ENCODE measurements at regions not wholly inside any gene's neighbourhood (a gene's known extent, or its start where the extent isn't known, plus 50 kb on each side); places are given as distances from the start of the nearest gene placed in this dataset.

DNA sequence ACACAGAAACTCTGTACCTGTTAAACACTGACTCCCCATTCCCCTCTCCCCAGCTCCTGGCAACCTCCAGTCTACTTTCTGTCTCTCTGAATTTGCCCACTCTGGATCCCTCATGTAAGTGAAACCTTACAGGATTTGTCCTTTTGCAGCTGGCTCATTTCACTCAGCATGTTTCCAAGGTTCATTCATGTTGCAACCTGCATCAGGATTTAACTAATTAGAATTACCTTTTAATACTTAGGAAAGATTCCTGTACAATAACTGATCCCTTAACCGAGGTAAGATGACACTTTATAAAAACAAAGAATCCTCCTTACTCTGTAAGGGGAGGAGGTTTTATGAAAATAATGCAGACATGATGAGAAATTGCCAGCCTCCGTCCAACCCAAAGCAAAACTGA lies 113.1 kb upstream of the MTHFD1L start:
- no peak for DNase-seq
- Histone ChIP-seq H3K79me2 (ENCODE audit: low read depth) (no peaks in the 10 kb centered on the region), H3F3A (ENCODE audit: insufficient read depth, low read depth) (no peaks in the 10 kb centered on the region), H3K9me3 (ENCODE audit: insufficient read depth, low read depth) (no peaks in the 10 kb centered on the region), H3K9me2 (ENCODE audit: insufficient read depth) (no peaks in the 10 kb centered on the region), H3K36me3 (ENCODE audit: low read depth) (no peaks in the 10 kb centered on the region), H3K4me1 (replicated peaks; ENCODE audit: insufficient read depth) (peaks cover 22% of the 10 kb centered on the region), H3K4me2 (no peak overlapping the region), H2AFZ (no peak overlapping the region), H3K4me3 (no peak overlapping the region), H4K20me1 (ENCODE audit: insufficient read depth) (no peaks in the 10 kb centered on the region), H3K27ac (no peak overlapping the region), H3K27me3 (ENCODE audit: insufficient read depth, low read depth) (no peaks in the 10 kb centered on the region)
- CTCF ChIA-PET, result no interaction called here
- intact Hi-C loops (cut with micrococcal nuclease; ENCODE audit: unreplicated experiment), result no loop called here
- POLR2A ChIA-PET (ENCODE audit: unreplicated experiment), result interaction anchor here (0.6 kb wide), 1 partner anchor 223 kb away, joined by 3 read pairs; no protein-coding TSS in a partner anchor
- BruUV-seq (replicated peaks), result no TSS peak
- TF ChIP-seq, protein P1, sequence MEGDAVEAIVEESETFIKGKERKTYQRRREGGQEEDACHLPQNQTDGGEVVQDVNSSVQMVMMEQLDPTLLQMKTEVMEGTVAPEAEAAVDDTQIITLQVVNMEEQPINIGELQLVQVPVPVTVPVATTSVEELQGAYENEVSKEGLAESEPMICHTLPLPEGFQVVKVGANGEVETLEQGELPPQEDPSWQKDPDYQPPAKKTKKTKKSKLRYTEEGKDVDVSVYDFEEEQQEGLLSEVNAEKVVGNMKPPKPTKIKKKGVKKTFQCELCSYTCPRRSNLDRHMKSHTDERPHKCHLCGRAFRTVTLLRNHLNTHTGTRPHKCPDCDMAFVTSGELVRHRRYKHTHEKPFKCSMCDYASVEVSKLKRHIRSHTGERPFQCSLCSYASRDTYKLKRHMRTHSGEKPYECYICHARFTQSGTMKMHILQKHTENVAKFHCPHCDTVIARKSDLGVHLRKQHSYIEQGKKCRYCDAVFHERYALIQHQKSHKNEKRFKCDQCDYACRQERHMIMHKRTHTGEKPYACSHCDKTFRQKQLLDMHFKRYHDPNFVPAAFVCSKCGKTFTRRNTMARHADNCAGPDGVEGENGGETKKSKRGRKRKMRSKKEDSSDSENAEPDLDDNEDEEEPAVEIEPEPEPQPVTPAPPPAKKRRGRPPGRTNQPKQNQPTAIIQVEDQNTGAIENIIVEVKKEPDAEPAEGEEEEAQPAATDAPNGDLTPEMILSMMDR (conservative IDR thresholded peaks at IDR 0.05), result no peak
- no peak for TF ChIP-seq EZH2 (IDR thresholded peaks at IDR 0.05; ENCODE audit: low read depth)

DNA sequence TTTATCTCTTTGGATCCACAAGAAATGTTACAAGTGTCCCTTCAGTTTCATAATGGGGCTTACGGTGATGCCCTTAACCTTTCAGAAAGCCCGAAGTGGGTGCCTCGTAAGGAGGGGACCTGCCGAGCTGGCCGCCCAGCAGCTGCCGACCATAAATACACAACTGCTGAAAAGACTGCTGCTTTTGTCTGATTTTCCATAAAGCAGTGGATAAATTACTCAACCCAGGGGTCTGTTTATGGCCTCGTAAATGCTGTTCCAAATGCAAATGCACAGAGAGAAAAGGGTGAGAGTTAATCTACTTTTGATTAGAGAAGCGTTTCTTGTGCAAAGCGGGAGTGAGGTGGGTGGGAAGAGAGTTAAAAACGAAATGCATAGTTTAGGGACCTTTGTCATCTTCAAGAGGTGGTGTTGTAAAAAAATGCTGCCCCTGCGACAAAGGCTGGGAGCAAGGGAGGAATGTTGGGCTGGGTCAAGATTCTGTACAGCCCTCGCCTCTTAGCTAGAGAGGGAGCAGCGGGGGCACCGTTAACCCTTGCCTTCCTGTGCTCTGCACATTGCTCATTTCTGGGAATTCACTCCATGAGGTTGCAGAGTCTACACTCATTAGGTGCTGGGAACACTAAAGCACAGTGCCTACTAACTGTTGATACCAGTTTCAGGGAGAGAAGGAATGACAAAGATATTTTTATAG lies 112.0 kb upstream of the MTHFD1L start:
- Histone ChIP-seq H3K4me2 (no peak overlapping the region), H3K4me1 (replicated peaks; ENCODE audit: insufficient read depth) (peaks cover 11% of the 10 kb centered on the region), H2AFZ (no peak overlapping the region), H3F3A (ENCODE audit: insufficient read depth, low read depth) (no peaks in the 10 kb centered on the region), H3K36me3 (ENCODE audit: low read depth) (no peaks in the 10 kb centered on the region), H3K4me3 (no peak overlapping the region), H3K79me2 (ENCODE audit: low read depth) (no peaks in the 10 kb centered on the region), H3K9me2 (ENCODE audit: insufficient read depth) (no peaks in the 10 kb centered on the region), H3K27ac (no peak overlapping the region), H3K27me3 (ENCODE audit: insufficient read depth, low read depth) (no peaks in the 10 kb centered on the region), H4K20me1 (ENCODE audit: insufficient read depth) (no peaks in the 10 kb centered on the region), H3K9me3 (ENCODE audit: insufficient read depth, low read depth) (no peaks in the 10 kb centered on the region)
- no peak for DNase-seq
- POLR2A ChIA-PET (ENCODE audit: unreplicated experiment), result no interaction called here
- TF ChIP-seq, protein P1 (conservative IDR thresholded peaks at IDR 0.05), result no peak
- TF ChIP-seq EZH2 (IDR thresholded peaks at IDR 0.05; ENCODE audit: low read depth), result no peak
- intact Hi-C loops (cut with micrococcal nuclease; ENCODE audit: unreplicated experiment), result no loop called here
- no TSS peak for BruUV-seq (replicated peaks)
- CTCF ChIA-PET, result no interaction called here

DNA sequence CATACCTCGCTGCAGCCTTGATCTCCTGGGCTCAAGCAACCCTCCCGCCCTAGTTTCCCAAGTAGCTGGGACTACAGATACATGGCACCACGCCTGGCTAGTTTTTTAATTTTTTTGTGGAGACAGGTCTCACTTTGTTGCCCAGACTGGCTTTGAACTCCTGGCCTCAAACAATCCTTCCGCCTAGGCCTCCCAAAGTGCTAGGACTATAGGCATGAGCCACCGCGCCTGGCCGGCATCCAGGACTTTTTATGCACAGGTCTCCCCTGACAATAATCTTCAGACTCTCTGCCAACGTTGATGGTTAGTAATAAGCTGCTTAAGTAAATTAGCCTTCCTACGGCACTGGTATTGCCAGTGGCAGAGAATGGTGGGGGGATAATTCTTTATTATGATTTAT lies 110.5 kb upstream of the MTHFD1L start:
- TF ChIP-seq, protein P1 (conservative IDR thresholded peaks at IDR 0.05), result no peak
- TF ChIP-seq EZH2 (IDR thresholded peaks at IDR 0.05; ENCODE audit: low read depth), result no peak
- Histone ChIP-seq H3K36me3 (ENCODE audit: low read depth) (no peaks in the 10 kb centered on the region), H3K4me3 (no peak overlapping the region), H3K27me3 (ENCODE audit: insufficient read depth, low read depth) (no peaks in the 10 kb centered on the region), H3F3A (ENCODE audit: insufficient read depth, low read depth) (no peaks in the 10 kb centered on the region), H3K79me2 (ENCODE audit: low read depth) (no peaks in the 10 kb centered on the region), H4K20me1 (ENCODE audit: insufficient read depth) (no peaks in the 10 kb centered on the region), H3K9me3 (ENCODE audit: insufficient read depth, low read depth) (no peaks in the 10 kb centered on the region), H3K4me2 (no peak overlapping the region), H3K9me2 (ENCODE audit: insufficient read depth) (no peaks in the 10 kb centered on the region), H2AFZ (no peak overlapping the region), H3K4me1 (replicated peaks; ENCODE audit: insufficient read depth) (peaks cover 10% of the 10 kb centered on the region), H3K27ac (no peak overlapping the region)
- BruUV-seq (replicated peaks), result no TSS peak
- DNase-seq, result no peak
- ChIA-PET POLR2A (ENCODE audit: unreplicated experiment) (no interaction called here), CTCF (no interaction called here)
- intact Hi-C loops (cut with micrococcal nuclease; ENCODE audit: unreplicated experiment), result no loop called here

All from PC-9 (cell line).